A673 (cell line): ENCODE measurements at regions not wholly inside any gene's neighbourhood (a gene's known extent, or its start where the extent isn't known, plus 50 kb on each side); places are given as distances from the start of the nearest gene placed in this dataset.
"Not testable (repeated sequence)": the region's sequence is repeated elsewhere in the genome, so short reads cannot be mapped to it uniquely, and the experiment has no call there.

Experiments
- CTCF ChIP-seq: fragments of 300-800, 200-600 bp; sonication (generic); conservative IDR thresholded peaks from 2 replicates; pipeline ENCODE4 v1.5.1; 2017; ENCODE audit warnings: low read depth, mild to moderate bottlenecking, antibody characterized with exemption, low read length, moderate library complexity, mixed read lengths
- EZH2 ChIP-seq: fragments of 200-600 bp; sonication (generic); IDR thresholded peaks from 2 replicates; pipeline ENCODE4 v1.6.1; 2017; ENCODE audit warnings: borderline replicate concordance, low read depth, mild to moderate bottlenecking, mixed read lengths, antibody characterized with exemption, low read length; ENCODE audit not compliant: poor library complexity, severe bottlenecking

- not testable (repeated sequence) for TF ChIP-seq EZH2, CTCF
Observed at GRCh38 chr5:42003852-42004251, 78.8 kb downstream of the FBXO4 start.
